Uterus (tissue), 2 donors: ENCODE measurements at regions not wholly inside any gene's neighbourhood (a gene's known extent, or its start where the extent isn't known, plus 50 kb on each side); places are given as distances from the start of the nearest gene placed in this dataset.

Source experiments
- POLR2A ChIP-seq, 2 donors: fragments of 450-650 bp; IDR thresholded peaks; one replicate each; pipeline ENCODE4 v1.6.1; 2016; ENCODE audit warnings: antibody characterized with exemption in 2 of 2, mild to moderate bottlenecking in 1 of 2, moderate library complexity in 1 of 2
- TF ChIP-seq, protein P1 (sequence below), 4 experiments: fragments of 200-600 bp in 2 of 4; fragments of 450-650 bp in 2 of 4; sonication (generic) in 2 of 4; IDR thresholded peaks; one replicate each; pipeline ENCODE4 v1.5.1; 2016 to 2019; ENCODE audit warnings: antibody characterized with exemption in 4 of 4, mild to moderate bottlenecking in 2 of 4, moderate library complexity in 1 of 4

GRCh38 chr6:49284180-49284579 lies 178.9 kb downstream of the MMUT start:
- TF ChIP-seq, protein P1, sequence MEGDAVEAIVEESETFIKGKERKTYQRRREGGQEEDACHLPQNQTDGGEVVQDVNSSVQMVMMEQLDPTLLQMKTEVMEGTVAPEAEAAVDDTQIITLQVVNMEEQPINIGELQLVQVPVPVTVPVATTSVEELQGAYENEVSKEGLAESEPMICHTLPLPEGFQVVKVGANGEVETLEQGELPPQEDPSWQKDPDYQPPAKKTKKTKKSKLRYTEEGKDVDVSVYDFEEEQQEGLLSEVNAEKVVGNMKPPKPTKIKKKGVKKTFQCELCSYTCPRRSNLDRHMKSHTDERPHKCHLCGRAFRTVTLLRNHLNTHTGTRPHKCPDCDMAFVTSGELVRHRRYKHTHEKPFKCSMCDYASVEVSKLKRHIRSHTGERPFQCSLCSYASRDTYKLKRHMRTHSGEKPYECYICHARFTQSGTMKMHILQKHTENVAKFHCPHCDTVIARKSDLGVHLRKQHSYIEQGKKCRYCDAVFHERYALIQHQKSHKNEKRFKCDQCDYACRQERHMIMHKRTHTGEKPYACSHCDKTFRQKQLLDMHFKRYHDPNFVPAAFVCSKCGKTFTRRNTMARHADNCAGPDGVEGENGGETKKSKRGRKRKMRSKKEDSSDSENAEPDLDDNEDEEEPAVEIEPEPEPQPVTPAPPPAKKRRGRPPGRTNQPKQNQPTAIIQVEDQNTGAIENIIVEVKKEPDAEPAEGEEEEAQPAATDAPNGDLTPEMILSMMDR (IDR thresholded peaks at IDR 0.05) = no peak
- no peak for TF ChIP-seq POLR2A (IDR thresholded peaks at IDR 0.05)
